ENCODE measurements at regions not wholly inside any gene's neighbourhood (a gene's known extent, or its start where the extent isn't known, plus 50 kb on each side); places are given as distances from the start of the nearest gene placed in this dataset.

DNA sequence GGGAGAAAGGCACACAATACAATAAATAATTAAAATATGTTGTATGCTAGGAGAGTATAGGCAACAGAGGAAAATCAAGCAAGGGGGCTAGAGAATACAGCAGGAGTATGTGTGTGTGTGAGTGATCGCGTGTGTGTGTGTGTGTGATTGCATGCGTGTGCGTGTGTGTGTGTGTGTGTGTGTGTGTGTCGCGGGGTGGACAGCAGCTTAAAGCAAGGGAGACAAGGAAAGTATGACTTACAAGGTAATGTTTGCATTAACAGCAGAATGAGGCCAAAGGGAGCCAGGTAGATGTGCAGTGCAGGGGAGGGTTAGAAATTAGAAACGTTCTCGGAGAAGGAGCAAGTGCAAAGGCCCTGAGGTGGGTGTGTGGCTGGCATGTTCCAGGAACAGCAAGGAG is 57.4 kb upstream of the KCNA1 start:
- H2BK15ac ChIP-seq (ENCODE audit: low read depth, low read length) = no peak overlapping the region
- peaks cover 0 to 2% (median 0%) of the 10 kb centered on the region in 3 experiments; a peak in 1 of 7 replicates for H3K36me3 Mint-ChIP-seq (ENCODE audit: insufficient read depth in 1 of 3, low read depth in 3 of 3)

More for the DNA sequence above, 57.4 kb upstream of the KCNA1 start:
- TF ChIP-seq, protein P1, sequence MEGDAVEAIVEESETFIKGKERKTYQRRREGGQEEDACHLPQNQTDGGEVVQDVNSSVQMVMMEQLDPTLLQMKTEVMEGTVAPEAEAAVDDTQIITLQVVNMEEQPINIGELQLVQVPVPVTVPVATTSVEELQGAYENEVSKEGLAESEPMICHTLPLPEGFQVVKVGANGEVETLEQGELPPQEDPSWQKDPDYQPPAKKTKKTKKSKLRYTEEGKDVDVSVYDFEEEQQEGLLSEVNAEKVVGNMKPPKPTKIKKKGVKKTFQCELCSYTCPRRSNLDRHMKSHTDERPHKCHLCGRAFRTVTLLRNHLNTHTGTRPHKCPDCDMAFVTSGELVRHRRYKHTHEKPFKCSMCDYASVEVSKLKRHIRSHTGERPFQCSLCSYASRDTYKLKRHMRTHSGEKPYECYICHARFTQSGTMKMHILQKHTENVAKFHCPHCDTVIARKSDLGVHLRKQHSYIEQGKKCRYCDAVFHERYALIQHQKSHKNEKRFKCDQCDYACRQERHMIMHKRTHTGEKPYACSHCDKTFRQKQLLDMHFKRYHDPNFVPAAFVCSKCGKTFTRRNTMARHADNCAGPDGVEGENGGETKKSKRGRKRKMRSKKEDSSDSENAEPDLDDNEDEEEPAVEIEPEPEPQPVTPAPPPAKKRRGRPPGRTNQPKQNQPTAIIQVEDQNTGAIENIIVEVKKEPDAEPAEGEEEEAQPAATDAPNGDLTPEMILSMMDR (conservative IDR thresholded peaks at IDR 0.05) = no peak
- Histone ChIP-seq H3K27ac (ENCODE audit: insufficient read length, low read depth, low read length) (no peak overlapping the region), H3K4ac (ENCODE audit: low read depth, low read length) (no peak overlapping the region), H3K9me3 (ENCODE audit: control insufficient read depth, low read depth, low read length) (no peaks in the 10 kb centered on the region), H4K8ac (replicated peaks; ENCODE audit: insufficient read length, low read depth, low read length) (no peak overlapping the region), H3K4me1 (ENCODE audit: insufficient read depth, low read length) (no peaks in the 10 kb centered on the region), H2AFZ (ENCODE audit: low read length) (no peak overlapping the region), H2BK20ac (ENCODE audit: low read depth, low read length, poor library complexity, severe bottlenecking) (no peak overlapping the region), H3K18ac (ENCODE audit: insufficient read length, low read depth, low read length) (no peak overlapping the region), H2BK12ac (ENCODE audit: insufficient read length, low read depth, low read length) (no peak overlapping the region), H2AK5ac (ENCODE audit: insufficient read length, low read length) (no peak overlapping the region), H2BK120ac (ENCODE audit: low read depth, low read length, poor library complexity, severe bottlenecking) (no peak overlapping the region), H3K23ac (ENCODE audit: insufficient read length, low read depth, low read length) (no peak overlapping the region), H3K9ac (ENCODE audit: extremely low read depth, insufficient read length, low read length) (no peak overlapping the region), H4K91ac (ENCODE audit: insufficient read length, low read depth, low read length) (no peak overlapping the region), H4K5ac (ENCODE audit: insufficient read length, low read depth, low read length) (no peak overlapping the region), H3K14ac (ENCODE audit: insufficient read depth, low read length) (no peak overlapping the region), H3K79me1 (ENCODE audit: insufficient read depth, low read depth, low read length, poor library complexity, severe bottlenecking) (no peaks in the 10 kb centered on the region), H2BK5ac (ENCODE audit: insufficient read length, low read length) (no peak overlapping the region), H3K23me2 (ENCODE audit: insufficient read length, low read depth, low read length, poor library complexity, severe bottlenecking) (no peaks in the 10 kb centered on the region), H3K4me2 (ENCODE audit: insufficient read depth, insufficient read length, low read length) (no peak overlapping the region), H3K56ac (ENCODE audit: insufficient read length, low read depth, low read length) (no peak overlapping the region), H3K27me3 (ENCODE audit: insufficient read depth, low read length) (no peaks in the 10 kb centered on the region; the same call in 1 of the 2 replicates), H3T11ph (ENCODE audit: low read length) (no peak overlapping the region), H4K20me1 (ENCODE audit: control insufficient read depth, insufficient read depth, insufficient read length) (no peaks in the 10 kb centered on the region), H3K79me2 (ENCODE audit: insufficient read depth, low read length) (no peaks in the 10 kb centered on the region)
- 100% methylated on average over 4 of the region's 8 CpGs for WGBS (ENCODE audit: extremely low coverage, insufficient read length, low lambda C conversion rate)
- Mint-ChIP-seq H3K27ac (no peak overlapping the region; a peak in 1 of 7 replicates), H3K4me3 (no peak overlapping the region), H3K4me1 (peaks cover 3 to 4% of the 10 kb centered on the region in 2 experiments; a peak in 1 of 4 replicates), H3K27me3 (ENCODE audit: low read depth) (peaks cover 20% of the 10 kb centered on the region), H3K9me3 (no peaks in the 10 kb centered on the region; a peak in 1 of 5 replicates)
- DNase-seq = no peak
